ENCODE measurements at regions not wholly inside any gene's neighbourhood (a gene's known extent, or its start where the extent isn't known, plus 50 kb on each side); places are given as distances from the start of the nearest gene placed in this dataset.

DNA sequence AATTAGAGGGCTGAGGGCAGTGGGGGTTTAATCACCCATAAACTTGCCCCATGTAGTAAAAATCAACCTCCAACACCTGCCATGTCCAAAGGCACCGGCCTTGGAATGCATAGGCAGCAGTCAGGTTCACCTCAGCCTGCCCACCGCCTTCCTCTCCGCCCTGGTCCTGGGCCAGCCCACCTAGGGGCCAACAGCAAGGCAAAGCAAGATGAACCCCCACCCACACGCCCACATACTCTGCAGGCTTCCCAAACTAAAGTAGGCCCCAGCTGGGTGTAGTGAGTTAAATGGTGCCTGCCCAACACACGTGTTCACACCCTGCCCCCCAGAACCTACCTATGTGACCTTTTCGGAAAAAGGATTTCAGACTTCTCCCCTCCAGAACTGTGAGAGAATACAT is 92.9 kb upstream of the RAI14 start:
- TF ChIP-seq CTCF (IDR thresholded peaks at IDR 0.05; ENCODE audit: low read depth, low read length) (no peak), MYC (IDR thresholded peaks at IDR 0.05; ENCODE audit: low read depth, low read length) (no peak), MAX (IDR thresholded peaks at IDR 0.05; ENCODE audit: low read depth, low read length) (no peak), POLR2A (IDR thresholded peaks at IDR 0.05; ENCODE audit: extremely low read depth, insufficient read length) (no peak)
